GM21515 (cell line): ENCODE measurements at regions not wholly inside any gene's neighbourhood (a gene's known extent, or its start where the extent isn't known, plus 50 kb on each side); places are given as distances from the start of the nearest gene placed in this dataset.
A peak's percentile ranks its signal among the peaks of the same experiment; 100 is the strongest.
"Not testable (repeated sequence)": the region's sequence is repeated elsewhere in the genome, so short reads cannot be mapped to it uniquely, and the experiment has no call there.

Source experiments
- ATAC-seq: cut with Tn5 transposase; IDR thresholded peaks from one replicate; pipeline ENCODE4 v1.9.1; 2021; ENCODE audit not compliant: unreplicated experiment

DNA sequence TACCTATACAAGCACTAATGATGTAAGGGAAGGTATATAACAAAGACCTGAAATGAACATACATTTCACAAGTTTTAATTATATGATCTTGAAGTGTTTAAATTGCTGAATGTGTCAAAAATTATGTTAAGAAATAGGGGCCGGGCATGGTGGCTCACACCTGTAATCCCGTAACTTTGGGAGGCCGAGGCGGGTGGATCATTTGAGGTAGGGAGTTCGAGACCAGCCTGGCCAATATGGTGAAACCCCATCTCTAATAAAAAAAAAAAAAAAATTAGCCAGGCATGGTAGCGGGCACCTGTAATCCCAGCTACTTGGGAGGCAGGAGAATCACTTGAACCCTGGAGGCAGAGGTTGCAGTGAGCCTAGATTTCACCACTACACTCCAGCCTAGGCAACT, 537.4 kb upstream of the STEAP1 start:
- ATAC-seq = not testable (repeated sequence)

DNA sequence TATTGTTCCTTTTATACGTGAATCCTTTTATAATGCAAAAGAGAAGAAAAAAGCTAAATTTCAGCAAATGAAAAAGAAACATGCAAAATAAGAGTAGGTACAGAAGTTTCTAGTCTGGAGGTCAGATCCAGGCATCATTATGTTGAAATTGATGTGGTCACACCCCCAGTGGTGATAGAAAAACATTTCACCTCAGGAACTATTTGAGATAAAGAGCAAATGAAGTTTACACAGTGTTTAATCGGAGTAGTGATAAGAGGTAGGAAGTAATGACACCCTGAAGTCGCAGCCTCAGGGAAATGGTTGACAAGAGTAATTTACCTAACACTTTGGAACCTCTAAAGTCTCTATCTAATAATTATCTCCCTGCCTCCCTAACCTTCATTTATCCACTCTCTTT, 536.0 kb upstream of the STEAP1 start:
- ATAC-seq = no peak

DNA sequence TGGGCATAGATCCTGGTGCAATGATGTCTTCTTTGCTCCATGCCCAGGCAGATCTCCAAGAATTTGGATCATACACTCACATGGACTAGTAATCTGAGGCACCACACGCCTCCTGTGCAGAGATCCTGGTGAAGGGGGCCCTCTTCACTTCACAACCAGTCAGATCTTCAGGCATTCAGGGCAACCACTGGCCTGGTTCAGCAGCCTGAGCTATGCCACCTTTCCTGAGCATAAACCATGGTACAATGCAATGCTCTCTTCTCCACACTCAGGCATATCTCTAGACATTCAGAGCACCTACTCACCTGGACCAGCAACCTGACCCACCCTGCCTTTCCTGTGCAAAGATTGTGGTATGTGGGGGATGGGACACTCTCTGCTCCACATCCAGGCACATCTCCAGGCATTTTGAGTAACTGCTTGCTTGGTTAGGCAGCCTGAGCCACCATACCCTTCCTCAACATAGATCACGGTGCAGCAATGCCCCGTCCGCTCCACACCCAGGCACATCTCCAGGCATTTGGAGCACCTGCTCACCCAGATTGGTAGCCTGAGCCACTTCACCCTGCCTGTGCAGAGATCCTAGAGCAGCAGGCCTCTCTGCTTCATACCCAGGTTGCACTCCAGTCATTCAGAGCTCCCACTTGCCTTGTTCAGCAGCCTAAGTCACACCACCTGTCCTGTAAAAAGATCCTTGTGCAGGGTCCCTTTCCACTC, 532.2 kb upstream of the STEAP1 start:
- no peak for ATAC-seq

DNA sequence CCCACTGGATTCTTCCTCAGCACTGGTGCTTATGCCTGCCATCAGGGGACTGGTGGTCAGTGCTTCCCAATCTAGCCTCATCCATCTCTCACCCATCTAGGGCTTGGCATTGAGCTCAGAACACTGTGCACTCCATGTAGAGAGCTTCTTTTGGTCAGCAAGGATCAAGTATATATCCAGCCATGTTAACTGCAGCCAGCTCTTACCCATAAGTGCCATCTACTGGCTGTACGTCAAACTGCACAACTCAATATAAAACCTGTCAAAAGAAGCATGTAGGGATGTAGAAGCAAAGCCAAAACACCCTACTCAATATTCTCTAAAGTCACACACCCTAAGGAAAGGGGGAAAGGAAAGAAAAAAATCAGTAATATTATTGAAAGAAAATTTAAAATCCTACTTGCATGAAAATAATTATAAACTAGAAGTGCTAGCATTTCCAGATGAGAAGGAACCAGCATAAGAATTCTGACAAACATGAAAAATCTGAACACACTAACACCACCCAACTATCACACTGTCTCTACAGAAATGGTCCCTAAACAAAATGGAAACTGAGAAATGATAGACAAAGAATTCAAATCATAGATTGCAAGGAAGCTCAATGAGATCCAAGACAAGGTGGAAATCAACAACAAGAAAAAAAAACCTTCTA, 531.1 kb upstream of the STEAP1 start:
- ATAC-seq = peak; percentile 97

DNA sequence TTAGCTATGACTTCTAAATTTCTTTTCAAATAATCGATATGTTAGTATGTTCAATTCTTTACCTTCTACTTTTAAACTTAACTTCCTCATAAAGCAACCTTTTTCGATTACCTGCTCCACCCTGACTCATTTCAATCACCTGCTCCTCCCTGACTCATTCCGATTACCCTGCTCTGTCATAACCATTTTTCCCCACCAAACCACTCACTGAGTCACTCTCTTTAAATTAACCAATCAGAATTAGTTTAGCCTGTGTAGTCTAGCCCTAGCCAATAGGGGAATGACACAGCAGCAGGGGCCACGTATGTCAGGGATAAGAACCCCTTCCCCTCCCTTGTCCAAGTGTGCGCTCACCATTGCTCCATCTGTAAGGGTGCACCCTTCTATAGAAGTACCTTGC, 530.1 kb upstream of the STEAP1 start:
- not testable (repeated sequence) for ATAC-seq

DNA sequence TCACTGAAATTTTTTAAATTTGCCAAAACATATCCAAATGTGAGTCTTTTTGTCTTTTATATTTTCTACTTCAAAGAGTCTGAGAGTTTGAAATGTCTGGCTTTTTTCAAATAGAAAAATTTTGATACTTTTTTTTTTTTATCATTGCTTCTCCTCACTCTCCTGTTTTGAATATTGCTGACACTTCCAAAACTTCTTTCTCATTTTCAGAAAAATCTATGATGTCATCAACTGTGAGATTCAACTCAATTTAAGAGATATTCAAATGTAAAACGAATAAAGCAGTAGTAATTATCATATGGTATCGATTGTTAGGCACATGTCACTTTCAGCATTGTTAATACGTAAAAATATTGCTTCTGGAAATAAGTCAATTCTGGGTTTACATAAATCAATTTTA, 505.8 kb upstream of the STEAP1 start:
- ATAC-seq = no peak

DNA sequence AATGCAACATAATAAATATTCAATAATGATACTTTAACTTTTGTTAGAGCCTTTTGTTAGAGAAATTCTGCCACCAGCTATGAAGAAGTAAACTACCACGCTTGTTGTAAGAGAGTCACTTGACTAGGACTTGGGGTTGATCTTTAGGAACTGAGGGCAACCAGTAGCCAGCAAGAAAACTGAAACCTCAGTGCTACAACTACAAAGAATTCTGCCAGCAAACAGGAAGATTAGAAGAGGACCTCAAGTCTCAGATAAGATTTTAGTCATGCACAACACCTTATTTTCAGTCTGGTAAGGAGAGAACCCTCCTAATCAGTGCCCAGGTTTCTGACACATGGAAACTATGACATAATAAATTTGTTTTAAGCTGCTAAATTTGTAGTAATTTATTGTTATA, 498.3 kb upstream of the STEAP1 start:
- ATAC-seq = no peak

DNA sequence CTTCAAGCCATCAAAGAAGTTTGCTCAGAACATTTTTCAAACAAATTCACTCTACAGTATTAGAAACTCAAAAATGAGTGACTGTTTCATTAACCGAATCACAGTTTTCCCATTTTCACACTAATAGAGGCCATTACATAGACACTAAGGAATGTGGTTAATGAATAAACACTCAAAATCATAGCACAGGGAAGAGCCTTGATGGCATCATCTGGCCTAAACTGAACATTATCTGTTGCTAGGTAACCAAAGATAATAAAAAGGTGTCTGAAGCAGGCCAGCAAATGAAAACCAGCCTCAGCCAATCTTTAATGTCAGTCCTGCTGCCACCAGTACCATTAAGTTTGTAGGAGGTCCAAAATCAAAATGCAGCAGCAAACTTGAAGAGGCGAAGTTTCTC, 492.4 kb upstream of the STEAP1 start:
- ATAC-seq = no peak

DNA sequence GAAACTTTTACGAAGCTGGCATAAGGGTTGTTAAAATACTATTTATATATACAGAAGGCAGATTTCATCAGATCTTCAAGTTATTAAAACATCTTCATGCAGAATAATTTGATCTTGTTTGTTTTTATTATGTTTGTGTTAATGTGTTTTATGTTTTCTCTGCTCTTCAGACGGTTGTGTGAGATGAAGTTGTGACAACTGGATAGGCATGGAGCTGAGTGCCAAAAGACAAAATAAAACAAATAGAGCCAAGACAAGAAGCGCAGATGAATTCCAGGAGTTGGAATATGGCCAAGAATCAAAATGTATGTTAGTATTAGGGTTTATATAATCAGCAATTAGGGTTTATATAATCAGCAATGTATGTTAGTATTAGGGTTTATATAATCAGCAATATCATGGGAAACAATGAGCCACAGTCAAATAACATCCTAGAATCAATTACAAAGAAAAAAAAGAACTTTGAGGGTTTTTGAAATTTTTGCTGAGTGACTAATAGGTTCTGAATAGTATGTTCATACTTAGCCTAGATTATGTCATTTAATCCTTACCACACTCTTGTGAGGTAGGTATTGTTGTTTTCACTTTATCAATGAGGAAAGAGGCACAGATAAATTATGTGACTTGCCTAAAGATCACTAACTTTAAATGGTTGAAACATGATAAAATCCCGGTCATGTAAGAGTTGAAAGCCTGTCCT, 488.0 kb upstream of the STEAP1 start:
- no peak for ATAC-seq

DNA sequence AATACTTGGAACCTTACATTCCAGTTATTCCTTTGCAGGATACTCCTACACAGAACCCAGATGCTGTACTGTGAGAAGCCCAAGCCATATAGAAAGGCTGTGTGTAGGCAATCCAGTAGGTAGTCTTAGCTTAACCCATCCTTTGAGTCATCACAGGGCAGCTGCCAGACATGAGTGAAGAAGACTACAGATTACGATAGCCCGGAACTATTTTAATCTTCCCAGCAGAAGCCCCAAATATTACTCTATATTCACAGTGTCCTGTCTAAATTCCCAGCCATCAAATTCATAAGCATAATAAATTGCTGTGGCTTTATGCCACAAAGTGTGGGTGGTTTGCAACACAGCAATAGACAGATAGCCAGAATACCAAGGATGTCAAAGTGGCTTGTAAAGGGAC, 474.1 kb upstream of the STEAP1 start:
- ATAC-seq = no peak

DNA sequence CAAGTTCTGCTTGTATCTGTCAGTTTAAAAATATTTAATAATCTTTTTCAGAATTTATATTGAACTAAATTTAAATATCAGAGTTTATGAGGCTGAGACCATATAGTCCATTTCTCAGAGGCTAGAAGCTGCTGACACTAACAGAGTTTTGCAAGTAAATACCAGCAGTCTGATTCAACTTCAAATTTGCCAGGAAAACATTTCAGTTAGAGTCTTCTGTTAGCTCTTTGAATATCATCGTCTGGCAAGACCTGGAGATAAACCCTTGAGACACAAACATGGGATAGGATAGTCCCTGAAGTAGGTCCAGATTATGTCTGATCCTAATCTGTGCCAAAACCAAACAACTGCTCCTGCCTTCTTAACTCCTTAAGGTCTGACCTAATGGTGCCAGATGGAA, 472.8 kb upstream of the STEAP1 start:
- ATAC-seq = no peak

DNA sequence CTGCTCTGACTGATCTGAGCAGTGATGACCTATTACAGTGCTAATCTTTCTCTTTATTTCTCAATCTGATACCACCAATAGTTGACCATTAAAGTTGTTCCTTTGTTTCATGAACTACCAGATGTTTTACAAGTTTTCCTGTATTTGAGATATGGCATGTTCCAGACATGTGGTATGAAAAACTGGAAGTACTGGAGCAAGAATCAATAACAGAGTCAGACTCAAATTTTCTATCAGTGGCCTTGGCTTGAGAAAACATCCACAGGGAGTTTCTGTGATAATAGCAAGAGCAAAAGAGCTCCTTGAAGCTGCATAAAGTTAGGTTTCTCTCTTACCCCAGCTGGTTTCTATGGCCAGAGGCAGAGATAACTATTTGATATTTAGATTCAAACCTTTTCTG, 469.0 kb upstream of the STEAP1 start:
- no peak for ATAC-seq

DNA sequence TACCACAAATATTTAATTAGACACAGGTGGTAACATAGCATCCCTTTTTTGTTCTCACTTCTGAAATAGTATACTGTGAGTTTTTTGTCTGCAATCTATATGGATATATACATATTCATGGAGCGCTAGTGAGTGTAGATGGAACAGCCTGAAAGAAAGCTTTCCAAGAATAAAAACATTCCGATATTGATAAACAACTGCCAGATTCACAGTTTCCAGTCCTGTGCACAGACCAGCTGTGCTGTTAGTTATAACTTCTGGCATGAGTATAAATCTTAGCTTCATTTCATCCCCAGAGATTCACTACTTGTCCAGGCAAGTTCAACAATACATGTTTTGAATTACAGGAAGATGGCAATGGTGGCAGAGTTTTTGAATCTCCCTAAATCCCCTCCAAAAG, 467.1 kb upstream of the STEAP1 start:
- no peak for ATAC-seq

DNA sequence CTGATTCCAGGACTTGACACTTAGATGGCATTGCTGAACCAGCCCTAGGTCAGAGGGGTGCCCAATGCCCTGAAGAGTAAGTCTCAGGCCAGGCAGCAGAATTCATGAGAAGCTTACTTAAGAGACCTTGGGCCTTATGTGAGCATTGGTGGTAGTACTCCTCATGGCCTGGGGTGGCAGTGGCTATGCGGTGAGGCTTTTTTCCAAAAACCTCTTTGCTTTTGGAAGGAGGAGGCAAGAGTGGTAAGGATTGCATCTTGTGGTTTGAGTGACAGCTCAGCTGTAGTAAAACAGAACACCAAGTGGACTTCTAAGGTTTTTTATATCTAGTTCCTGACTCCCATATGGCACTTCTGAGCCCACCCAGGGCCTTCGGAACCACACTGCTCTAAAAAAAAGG, 459.0 kb upstream of the STEAP1 start:
- no peak for ATAC-seq

DNA sequence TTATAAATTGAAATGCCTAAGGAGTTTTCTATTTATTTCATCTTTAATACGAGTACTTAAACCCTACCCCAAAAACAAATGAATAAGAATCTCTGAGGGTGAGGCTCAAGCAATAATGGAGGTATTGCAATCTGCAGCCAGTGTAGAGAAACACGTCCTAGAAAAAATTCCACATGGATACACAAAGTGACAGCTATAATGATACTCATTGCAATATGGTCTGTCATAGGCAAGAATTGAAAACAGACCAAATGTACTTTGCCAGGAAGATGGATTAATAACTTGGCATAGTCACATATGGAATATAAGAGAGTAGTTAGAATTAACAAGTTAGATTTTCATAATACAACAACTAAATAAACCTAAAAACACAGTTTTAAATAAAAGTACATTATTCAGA, 440.1 kb upstream of the STEAP1 start:
- ATAC-seq = no peak

DNA sequence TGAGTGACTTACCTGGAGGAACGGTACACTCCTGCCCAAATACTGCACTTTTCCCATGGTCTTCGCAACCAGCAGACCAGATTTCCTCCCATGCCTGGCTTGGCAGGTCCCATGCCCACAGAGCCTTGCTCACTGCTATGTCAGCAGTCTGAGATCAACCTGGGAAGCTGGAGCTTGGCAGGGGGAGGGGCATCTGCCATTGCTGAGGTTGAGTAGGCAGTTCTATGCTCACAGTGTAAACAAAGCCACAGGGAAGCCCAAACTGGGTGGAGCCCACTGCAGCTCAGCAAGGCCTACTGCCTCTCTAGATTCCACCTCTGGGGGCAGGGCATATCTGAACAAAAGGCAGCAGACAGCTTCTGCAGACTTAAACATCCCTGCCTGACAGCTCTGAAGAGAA, 435.3 kb upstream of the STEAP1 start:
- ATAC-seq = not testable (repeated sequence)

DNA sequence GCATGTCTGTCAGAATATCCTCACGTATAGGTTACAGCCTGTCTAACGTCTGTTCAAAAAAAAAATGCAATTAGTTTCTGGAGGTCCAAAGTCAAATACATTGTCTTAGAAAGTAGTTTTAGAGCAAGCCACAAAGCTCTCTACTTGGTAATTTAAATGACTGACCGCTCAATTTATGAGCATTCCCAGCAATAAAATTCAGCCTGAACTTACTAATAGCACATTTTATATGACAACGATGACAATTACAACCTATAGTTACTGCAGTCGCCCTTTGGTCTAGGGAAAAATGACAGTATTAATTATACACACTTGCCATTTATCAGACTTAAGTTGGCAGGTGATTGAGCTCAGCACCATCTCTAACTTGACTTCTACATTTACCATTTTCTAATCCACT, 425.8 kb upstream of the STEAP1 start:
- ATAC-seq = no peak

DNA sequence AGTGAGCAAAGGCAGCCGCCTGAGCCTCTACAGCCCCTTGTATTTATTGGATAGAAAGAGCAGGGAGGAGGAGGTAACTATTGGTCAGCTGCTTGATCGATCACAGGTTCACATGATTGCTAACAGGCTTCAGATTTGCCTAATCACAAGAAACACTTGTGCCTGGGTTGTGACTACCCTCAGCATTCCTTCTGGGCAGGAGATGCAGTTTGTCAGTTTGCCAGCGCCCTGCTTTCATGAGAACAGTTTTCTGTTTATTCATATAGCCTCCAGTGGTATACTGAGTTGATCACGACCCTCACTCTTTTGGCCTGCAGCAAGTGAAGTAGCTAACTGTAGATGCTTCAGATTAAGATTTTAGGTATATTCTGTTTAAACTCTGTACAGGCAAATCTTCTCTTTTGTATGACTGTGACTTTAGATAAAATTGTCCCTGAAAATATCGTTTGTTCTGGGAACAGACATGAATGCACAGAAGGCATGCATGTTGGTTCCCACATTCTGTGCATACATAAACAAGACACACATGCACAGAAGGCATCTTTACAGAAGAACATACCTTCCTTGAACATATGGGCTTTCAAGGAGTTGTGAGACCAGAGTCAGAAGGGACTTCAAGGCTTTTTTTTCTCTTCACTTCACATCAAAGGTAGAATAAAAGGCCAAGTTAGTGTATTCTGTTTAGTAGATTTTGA, 422.4 kb upstream of the STEAP1 start:
- ATAC-seq = no peak

DNA sequence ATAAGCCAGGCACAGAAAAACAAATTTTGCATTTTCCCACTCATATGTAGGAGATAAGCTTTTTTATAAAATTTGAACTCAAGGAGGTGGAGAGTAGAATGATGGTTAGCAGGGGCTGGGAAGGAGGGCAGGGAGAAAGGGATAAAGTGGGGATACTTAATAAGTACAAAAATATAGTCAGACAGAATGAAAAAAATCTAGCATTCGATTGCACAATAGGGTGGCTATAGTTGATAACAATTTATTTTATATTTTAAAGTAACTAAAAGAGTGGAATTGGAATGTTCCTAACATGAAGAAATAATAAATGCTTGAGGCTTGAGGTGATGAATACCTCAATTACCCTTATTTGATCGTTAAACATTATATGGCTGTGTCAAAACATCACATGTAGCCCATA, 415.7 kb upstream of the STEAP1 start:
- ATAC-seq = no peak

DNA sequence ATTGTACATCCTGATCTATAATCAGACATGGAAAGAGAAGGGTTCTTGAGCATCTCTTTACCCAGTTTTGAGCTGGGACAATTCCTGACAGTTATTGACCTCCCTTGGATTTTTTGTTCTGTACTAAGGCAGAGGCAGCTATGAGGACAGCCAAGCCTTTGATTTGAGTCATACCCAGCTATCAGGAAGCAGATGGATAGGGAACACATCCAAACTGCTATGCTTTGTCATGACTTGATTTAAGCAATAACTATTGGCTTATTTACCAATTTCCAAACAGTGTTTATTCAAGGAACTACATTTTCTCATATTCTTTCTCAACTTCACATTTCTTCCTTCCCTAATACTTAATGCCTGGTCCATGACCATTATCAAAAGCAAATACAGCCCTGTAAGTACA, 396.4 kb upstream of the STEAP1 start:
- ATAC-seq = no peak

DNA sequence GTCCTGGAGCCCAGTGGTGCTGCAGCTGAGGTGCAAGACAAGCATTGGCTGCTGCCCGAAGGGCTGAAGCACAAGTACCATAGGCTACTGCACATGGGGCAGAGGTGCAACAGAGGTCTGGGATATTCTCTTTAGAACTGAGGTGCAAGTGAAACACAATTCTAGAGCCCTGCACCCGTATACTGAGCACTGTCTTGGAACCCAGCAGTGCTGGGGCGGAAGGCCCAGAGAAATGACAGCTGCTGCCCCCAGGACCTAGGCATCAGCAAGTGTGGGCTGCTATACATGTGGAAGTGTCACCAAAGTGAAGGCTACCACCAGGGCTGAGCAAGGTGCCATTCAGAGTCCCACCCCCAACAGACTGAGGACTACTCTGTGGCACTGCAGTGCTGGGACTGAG, 393.6 kb upstream of the STEAP1 start:
- no peak for ATAC-seq

DNA sequence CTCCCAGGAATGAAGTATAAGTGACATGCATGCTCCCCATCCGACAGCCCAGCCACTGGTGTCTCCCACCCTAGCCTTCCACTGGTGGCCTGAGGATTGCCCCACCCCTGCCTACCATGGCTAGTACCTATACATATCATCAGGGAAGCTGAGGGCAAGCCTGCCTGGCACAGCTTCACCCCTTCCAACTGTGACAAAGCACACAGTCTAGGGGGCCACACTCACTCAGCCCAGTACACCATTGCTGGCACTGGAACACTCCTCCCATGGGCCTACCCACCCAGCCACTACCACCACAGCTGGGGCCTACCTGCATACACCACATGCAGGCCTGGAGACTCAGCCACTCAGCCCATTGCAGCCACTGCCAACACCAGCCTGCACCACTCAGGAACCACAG, 393.1 kb upstream of the STEAP1 start:
- no peak for ATAC-seq
